ENCODE measurements at regions not wholly inside any gene's neighbourhood (a gene's known extent, or its start where the extent isn't known, plus 50 kb on each side); places are given as distances from the start of the nearest gene placed in this dataset.
"Not testable (repeated sequence)": the region's sequence is repeated elsewhere in the genome, so short reads cannot be mapped to it uniquely, and the experiment has no call there.

DNA sequence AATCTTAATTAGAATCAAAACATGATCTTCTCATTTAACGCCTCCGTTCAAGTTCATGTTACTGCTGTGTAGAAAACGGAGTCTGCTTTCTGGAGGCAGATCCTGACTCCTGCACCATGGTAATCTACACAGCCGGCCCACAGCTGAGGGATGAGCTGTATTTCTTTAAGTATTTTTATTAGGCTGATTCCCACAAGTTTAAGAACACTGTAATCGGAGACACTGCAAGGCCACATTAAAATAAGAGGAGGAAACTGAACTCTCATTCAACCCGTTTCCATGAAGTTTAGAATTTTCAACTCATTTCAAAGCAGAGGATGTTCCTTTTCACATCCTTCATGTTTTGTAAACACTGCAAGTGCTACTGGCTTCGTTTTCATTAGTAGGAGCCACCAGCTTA is 372.2 kb downstream of the NFIB start:
- no peak for DNase-seq (ENCODE audit: low read depth)

DNA sequence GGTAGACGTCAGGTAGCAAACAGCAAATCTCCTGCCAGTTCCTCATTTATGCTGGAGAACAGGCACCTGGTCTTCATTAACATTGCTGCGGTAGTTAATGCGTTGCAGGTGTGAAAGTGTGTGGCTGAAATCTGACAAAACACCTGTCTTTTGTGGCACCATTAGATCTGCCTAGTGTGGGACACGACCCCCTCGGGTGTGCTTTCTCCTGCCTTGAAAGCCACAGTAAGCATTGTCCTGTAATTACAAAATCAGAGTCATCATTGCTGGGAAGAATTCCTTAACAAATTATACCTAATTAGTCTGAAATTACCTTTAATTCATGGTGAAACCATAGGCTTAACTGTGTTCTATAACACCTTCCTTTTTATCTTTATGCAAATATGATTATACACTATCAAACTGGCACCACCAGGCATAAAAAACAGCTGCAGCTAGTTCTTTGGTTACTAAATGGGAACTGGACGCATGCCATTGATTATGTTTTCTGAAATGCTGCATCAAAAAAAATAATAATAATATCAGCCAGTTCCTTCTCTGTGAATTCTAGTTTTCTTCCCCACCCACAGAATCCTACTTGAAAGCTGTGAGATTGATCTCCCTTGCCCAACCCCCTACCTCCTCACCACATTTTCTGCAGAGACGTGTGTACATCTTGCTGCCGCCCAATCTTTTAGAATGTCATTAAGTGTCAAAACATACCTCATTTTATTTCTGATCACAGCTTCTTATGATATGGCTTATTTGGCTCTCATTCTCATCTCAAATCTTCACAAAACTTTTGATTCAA is 374.0 kb downstream of the NFIB start:
- no peak for DNase-seq (ENCODE audit: low read depth)

DNA sequence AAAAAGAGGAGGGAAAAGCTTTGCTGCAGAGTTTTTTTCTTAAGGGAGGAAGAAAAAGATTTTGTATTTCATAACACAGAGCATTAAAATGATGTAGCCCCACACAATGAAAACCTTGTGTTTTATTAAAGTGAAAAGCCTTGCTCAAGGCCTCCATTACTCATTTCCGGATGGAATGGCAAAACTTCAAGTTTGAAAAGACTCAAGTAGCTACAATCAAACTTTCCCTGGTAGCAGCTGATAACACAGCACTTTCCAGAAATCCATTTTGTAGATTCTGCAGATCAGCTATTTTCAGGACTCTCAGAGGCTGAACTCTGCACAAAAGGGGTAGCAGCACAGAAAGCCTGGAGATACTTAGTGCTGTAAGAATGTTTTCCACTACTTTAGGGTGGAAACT is 374.8 kb downstream of the NFIB start:
- peak; percentile 72 for DNase-seq (ENCODE audit: low read depth)

DNA sequence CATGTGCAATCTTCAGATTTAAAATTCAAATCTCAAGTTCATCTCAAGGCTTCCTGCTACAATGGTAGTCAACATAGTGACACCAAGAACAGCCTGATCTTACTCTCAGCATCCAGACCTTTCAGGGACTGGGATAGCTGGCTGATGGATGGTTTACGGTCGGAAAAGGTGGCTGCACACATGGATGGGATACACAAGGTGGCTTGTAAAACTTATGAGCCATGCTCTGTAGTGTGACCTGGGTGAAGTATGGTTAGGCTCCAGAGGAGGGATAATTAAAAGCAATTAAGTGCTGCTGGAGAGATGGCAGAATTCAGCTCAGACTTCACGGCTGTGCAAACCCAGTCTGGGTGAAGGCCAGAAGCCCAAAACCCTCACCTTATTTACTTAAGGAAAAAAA is 379.5 kb downstream of the NFIB start:
- DNase-seq (ENCODE audit: low read depth), result no peak

DNA sequence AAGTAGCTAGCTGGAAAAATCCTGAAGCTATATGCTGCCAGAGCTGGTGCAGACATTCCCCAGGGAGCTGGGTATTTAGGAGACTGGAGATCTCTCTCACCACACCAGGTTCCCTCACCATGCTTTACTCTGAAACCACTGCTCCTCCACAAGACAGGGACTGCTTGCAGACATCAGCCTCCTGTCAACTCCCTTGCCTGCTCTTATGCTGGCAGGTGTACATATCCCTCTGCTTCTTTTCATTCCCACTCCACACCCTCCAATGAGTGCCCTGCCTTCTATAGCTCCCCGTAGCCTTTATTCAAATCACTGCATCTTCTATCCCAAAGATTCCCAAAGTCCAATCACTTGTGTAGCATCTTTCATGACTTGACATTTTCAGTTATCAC is 380.7 kb downstream of the NFIB start:
- DNase-seq (ENCODE audit: low read depth), result no peak

DNA sequence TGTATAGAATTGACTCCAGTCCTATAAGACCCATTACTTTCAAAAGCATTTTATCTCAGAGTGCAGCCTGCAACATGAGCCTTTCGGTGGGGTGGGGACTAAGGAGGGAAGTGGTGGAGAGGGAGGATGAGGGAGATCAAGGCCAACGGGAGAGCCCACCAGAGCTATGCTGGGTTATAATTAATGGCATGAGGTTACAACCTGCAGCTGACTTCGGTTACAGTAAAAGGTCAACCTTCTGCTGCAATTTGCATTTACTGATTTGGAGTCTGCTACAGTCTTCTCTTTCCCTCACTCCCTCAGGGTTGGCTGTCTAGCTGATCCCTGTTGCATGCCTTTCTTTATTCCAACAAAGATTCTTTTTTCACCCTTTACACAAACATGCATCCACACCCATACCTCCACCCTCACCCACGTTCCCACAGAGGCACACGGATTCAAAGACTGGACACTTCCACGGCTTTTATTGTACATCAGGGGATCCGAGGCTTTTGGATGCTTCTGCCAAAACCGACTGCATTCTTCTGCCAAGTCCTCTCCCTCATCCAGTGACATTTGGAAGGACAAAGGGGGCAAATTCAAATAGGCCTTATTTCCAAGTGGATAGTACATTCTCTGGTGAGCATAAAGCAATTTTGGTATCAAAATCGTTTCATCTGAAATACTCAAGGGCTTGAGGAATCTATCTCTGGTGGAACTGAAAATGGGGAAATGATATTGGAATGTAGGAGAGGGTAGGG is 381.2 kb downstream of the NFIB start:
- no peak for DNase-seq (ENCODE audit: low read depth)

DNA sequence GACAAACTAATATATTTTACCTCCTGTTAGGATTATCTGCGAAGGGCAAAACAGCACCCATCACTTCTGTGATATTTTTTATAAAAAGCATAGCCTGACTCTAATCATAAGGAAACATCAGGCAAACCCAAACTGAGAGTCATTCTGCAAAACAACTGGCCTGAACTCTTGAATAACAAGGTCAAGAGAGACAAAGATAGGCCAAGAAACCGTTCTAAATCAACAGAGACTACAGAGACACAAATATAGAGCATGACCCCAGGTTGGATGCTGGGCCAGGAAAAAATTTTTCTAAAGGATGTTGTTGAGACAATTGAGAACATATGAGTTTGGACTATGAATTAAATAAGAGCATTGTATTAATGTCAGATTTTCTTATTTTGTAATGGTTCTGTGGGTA is 384.9 kb downstream of the NFIB start:
- DNase-seq (ENCODE audit: low read depth), result no peak

DNA sequence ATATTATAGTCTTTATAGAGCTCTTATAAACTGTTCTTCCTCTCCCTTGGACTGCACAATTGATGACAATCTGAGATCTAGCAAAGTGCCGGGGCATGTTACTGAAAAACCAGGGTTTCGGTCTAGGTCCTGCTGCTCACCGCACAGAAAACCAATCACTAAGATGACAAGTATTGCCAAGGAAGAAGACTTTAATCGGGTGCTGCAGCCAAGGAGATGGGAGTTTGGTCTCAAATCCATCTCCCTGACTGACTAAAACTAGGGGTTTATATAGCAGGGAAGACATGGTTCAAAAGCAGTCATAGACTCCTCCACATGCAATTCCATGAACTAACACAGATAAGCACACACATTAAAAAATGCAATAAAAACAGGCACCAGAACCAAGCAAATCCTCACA is 390.6 kb downstream of the NFIB start:
- no peak for DNase-seq (ENCODE audit: low read depth)

DNA sequence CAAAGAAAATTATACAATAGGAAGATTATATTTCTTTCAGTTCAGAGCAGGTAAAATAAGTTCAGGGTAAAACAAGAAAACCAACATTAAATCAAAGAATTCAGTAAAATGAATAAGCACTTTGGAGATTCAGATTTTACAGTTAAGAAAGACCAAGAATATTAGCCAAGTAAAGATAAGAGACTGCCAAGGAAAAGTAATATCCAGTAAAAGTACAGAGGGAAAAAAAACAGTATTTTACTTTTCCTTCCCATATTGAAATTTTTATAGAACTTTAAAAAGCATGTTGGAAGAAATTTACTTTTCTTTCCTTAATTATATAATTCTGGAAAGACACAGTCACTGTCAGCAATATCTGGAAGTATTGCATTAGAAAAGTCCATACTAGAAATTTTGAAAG is 393.4 kb downstream of the NFIB start:
- DNase-seq (ENCODE audit: low read depth), result no peak

DNA sequence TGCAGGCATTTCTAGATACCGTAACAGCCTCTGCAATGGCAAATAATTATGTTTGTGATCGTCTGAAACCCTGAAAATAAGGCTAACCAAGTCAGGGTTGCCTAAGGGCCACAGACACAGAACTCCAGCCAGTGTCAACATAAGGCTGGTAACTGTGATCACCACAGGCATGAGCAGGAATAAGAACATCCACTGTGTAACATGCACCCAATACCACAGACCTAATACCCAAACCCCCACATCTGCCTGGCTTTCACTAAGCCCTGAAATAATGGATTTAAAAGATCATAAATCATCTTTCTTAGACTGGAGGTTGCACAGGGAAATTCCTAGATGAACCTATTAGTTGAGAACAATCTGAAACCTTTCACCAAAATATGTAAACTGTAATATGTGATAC is 394.5 kb downstream of the NFIB start:
- no peak for DNase-seq (ENCODE audit: low read depth)

DNA sequence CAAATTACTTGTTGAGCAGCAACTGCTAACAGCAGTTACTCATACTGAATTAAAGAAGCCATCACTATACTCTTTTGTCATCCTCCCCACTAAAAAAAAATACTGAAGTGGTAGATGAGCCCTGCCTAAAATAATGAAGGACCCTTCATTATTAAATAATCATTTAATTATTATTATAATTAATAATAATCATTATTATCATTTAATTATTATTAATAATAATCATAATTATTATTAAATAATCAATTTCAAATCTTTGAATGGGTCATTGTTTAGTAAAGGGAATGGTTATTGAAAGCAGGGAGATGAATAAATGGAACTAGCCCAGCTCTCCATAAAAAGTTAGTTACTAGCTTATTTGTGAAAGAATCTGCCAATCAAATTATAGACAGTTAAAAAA is 396.4 kb downstream of the NFIB start:
- DNase-seq (ENCODE audit: low read depth), result no peak

DNA sequence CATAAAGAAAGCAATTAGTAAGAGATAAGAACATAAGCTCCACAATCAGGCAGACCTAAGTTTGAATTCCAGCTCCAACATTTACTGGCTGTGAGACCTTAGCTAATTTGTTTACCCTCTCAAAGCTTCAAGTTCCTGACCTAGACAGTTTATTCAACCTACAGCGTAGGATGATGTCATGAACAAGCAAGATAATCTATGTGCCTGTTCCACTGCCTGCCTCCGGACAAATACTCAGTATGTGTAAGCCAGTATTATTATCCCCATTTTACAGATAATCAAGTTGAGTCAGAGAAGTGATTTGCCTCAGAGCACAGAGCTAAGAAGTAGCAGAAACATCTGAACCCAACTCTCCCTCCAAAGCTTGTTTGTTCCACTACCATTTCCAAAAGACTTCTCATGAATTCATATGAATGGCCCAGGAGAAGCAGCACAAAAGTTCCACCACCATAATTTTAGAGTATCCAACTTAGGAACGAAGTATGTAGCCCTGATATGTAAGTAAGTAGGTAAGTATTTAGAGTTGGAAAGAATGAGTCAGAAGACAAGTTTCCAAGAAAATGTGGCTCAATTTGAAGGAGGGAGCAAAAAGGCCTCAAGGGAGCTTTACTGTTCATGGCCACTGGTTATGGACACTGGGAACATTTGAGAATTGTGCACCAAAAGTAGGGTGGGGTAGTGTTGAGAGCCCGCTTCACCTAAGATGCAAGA is 398.2 kb downstream of the NFIB start:
- DNase-seq (ENCODE audit: low read depth), result no peak

DNA sequence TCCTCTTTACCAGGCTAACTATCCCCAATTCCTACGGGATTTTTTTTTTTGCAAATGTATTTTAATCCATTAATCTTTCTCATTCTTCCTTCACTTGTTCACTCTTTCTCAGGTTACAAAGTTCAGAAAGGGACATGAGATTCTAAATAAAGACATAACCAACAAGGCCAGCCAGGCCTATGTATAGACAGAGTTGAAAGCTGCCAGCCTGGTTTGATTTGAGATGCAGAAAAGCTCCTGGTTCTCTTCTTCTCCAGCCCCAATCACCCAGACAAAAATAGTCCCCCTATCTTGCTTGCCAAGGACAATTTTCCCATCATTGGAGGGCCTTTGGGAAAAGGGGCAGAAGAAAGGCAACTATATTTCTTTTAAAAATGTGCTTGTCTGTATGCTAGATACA is 398.8 kb downstream of the NFIB start:
- no peak for DNase-seq (ENCODE audit: low read depth)

DNA sequence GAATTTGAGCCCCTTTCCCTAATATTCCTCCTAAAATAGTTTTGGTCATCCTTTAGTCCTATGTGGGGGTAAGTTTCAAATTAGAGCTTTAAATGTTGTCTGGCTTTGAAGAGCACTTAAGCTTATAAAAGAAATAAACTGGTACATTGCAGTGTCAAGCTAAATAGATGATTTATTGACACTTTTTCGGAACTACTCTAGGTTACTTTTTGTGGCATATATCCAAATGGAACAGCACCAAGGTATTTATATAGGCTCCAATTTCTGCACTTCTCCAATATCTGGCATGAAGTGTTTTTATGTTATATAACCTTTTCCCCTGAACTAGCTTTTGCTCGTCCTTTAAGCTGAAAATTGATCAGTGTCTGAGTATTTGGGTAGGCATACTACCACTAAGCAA is 402.5 kb downstream of the NFIB start:
- DNase-seq (ENCODE audit: low read depth), result no peak

DNA sequence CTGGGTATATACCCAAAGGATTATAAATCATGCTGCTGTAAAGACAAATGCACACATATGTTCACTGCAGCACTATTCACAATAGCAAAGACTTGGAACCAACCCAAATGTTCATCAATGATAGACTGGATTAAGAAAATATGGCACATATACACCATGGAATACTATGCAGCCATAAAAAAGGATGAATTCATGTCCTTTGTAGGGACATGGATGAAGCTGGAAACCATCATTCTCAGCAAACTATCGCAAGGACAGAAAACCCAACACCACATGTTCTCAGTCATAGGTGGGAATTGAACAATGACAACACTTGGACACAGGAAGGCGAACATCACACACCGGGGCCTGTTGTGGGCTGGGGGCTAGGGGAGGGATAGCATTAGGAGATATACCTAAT is 406.1 kb downstream of the NFIB start:
- DNase-seq (ENCODE audit: low read depth), result not testable (repeated sequence)

DNA sequence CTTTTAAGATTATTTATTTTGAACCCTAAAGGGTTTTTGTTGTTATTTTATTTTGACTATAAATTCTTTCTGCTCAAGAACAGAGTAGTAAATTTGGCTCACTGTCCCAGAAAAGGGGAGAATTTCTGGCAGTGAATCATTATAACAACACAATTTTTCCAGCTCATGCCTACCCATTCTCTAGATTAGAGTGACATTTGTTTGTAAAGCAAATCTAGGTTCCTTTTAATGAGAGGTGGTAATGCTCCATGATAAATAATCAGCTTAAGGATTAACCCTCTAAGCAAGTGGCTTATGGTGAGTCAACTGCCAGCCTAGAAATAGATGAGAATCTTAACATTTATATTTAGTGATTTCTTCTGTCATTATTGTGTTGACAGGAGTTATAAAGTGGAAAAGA is 409.2 kb downstream of the NFIB start:
- DNase-seq (ENCODE audit: low read depth), result no peak

DNA sequence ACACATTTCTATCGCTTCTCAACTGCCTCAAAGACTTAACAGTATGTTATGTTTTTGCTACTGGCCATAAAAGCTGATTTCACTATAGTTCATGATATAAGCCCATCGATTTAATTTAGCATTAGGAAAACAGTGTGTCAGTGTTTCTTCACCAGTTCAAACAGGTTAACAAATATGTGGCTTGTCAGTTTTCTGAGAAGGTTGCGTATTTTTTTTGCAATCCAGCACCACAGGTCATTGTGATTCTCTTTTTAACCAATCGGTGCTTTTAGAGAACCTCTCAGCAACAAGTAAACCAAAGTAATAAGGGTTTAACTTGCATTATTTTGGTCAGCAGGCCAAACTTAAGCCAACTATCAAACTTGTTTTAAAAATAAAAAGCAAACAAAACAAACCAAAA is 409.6 kb downstream of the NFIB start:
- DNase-seq (ENCODE audit: low read depth), result no peak

DNA sequence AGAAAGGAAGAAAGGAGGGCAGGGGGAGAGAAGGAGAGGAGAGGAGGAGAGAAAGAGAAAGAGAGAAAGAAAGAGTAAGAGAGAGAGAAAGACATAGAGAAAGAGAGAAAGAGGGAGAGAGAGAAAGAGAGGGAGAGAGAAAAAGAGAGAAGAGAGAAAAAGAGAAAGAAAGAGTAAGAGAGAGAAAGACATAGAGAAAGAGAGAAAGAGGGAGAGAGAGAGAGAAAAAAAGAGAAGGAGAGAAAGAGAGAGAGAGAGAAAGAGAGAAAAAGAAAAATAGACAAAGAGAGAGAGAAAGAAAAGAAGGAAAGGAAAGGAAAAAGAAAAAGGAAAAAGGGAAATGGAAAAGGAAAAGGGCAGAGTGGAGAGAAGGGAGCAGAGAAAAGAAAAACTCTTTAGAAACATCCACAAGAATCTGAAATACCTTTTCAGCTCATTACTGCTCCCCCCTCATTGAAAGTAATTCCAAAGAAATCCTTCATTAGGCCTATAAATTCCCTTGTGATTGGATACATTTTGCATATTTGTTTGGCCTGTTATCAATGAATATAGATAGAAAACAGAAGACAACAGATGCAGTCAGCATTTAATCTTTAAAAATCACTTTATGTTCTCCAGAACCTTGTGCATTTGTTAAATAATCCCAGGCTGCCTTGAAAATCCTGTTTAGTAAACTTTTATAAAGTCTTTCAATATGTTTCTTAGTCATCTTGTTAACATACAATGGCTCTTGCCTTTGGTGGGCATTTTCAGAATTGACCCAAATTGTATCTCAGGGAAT is 411.5 kb downstream of the NFIB start:
- no peak for DNase-seq (ENCODE audit: low read depth)

DNA sequence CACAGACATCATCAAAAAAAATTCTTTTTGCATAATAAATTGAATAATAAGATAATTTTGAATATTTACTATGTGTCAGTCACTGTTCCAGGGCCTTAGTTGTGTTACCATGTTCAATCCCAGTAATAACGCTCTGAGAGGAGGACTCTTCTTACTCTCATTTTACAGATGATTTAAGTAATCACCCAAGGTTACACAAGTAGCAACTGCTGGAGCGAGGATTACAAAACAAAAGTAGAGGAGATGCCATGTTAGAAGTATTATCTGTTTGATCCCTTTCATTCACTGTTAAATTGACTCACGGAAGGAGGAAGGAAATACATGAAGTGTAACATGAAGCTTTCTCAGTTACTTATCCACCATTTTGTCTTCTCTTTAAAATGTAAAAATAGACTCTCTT is 412.8 kb downstream of the NFIB start:
- no peak for DNase-seq (ENCODE audit: low read depth)

DNA sequence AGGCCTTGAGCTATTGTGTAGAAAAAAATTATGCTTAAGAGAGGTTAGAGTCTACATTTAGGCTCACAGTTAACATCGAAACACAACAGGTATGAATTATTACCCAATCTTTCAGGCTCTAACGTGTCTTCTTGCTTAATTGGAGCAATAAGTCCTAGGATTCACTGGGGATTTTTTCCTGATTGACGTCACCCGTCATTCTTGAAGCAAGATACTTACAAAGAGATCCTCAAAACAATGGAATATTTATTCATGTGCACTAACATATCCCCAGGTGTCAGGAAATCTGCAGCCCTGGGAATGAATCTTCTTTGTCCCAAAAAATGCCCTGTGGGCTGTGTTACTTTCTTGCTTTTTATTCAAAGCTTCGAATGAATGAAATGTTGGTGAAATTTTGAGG is 413.5 kb downstream of the NFIB start:
- DNase-seq (ENCODE audit: low read depth), result no peak

DNA sequence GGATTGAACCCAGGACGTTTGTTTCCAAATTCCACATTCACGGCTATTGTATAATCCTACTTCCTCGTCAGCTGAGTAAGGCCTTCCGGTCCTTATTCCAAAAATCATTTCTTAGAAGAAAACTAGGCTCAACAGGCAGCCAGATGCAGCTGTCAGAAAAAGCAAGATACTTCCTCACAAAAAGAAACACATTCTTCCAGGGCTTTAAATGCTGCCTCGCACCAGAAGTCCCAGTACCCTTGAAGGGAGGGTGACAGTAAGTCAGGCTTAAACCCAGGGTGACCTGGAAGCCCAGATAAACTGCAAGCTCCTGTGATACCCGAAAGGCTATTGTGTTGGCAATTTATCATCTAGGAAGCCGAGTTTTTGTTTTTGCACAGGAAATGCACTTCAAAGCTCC is 414.0 kb downstream of the NFIB start:
- no peak for DNase-seq (ENCODE audit: low read depth)

DNA sequence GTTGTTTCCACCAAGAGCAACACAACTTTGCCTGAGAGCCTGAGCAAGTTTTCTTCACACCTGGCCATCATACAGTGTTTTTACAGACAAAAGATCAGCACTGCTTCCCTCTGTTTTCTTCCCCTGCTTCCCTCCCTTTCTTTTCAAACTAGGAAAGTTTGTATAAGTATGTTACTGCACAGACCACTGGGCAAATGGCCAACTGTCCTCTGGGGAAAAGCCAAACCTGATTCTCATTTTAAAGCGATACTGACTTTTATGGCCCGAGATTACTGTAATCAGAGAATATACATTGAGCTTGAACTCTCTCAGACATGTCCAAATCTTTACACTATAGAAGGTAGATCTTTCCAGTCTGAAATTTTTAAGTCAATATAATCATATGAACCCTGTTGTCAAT is 415.0 kb downstream of the NFIB start:
- DNase-seq (ENCODE audit: low read depth), result no peak
